ENCODE measurements at regions not wholly inside any gene's neighbourhood (a gene's known extent, or its start where the extent isn't known, plus 50 kb on each side); places are given as distances from the start of the nearest gene placed in this dataset.

GRCh38 chr13:71339736-71340135 is 527.3 kb downstream of the DACH1 start:
- no peak for DNase-seq
- Histone ChIP-seq H3K9me3 (no peaks in the 10 kb centered on the region), H3K4me3 (no peak overlapping the region), H3K36me3 (no peaks in the 10 kb centered on the region), H3K4me1 (no peaks in the 10 kb centered on the region), H3K27me3 (no peaks in the 10 kb centered on the region), H3K27ac (no peak overlapping the region)
- WGBS, 2 donors: 76 to 92% methylated on average over 1 of the region's 1 CpG
- intact Hi-C loops (cut with DNase I): no loop called here
- TF ChIP-seq EP300 (IDR thresholded peaks at IDR 0.05) (no peak), CTCF (IDR thresholded peaks at IDR 0.05) (no peak), POLR2A (IDR thresholded peaks at IDR 0.05) (no peak), POLR2AphosphoS5 (IDR thresholded peaks at IDR 0.05) (no peak)

GRCh38 chr13:71339005-71339404 is 528.0 kb downstream of the DACH1 start:
- TF ChIP-seq POLR2A (IDR thresholded peaks at IDR 0.05) (no peak), EP300 (IDR thresholded peaks at IDR 0.05) (no peak)
- no peaks in the 10 kb centered on the region for H3K9me3 ChIP-seq

GRCh38 chr13:71338070-71338469 is 528.9 kb downstream of the DACH1 start:
- no peak for DNase-seq
- Histone ChIP-seq H3K27me3 (no peaks in the 10 kb centered on the region), H3K36me3 (no peaks in the 10 kb centered on the region), H3K4me1 (no peaks in the 10 kb centered on the region), H3K9me3 (no peaks in the 10 kb centered on the region), H3K27ac (no peak overlapping the region), H3K4me3 (no peak overlapping the region)
- intact Hi-C loops (cut with DNase I): no loop called here
- WGBS, 2 donors: 81 to 87% methylated on average over 3 of the region's 3 CpGs
- TF ChIP-seq POLR2AphosphoS5 (IDR thresholded peaks at IDR 0.05) (no peak), CTCF (IDR thresholded peaks at IDR 0.05) (no peak), POLR2A (IDR thresholded peaks at IDR 0.05) (no peak), EP300 (IDR thresholded peaks at IDR 0.05) (no peak)

More at GRCh38 chr13:71339005-71339404, 528.0 kb downstream of the DACH1 start:
- Histone ChIP-seq H3K4me1 (no peaks in the 10 kb centered on the region), H3K27ac (no peak overlapping the region), H3K4me3 (no peak overlapping the region), H3K27me3 (no peaks in the 10 kb centered on the region), H3K36me3 (no peaks in the 10 kb centered on the region)
- intact Hi-C loops (cut with DNase I): no loop called here
- DNase-seq: no peak
- 83 to 87% methylated on average over 1 of the region's 1 CpG for WGBS, 2 donors

- 99 to 100% methylated on average over 1 of the region's 1 CpG for WGBS, 2 donors
- H3K4me1 ChIP-seq: no peaks in the 10 kb centered on the region
- H3K4me3 ChIP-seq: no peak overlapping the region
- intact Hi-C loops (cut with DNase I): no loop called here
- no peaks in the 10 kb centered on the region for H3K36me3 ChIP-seq
- TF ChIP-seq EP300 (IDR thresholded peaks at IDR 0.05): no peak
- TF ChIP-seq POLR2A (IDR thresholded peaks at IDR 0.05): no peak
- no peak for TF ChIP-seq POLR2AphosphoS5 (IDR thresholded peaks at IDR 0.05)
- no peak for TF ChIP-seq CTCF (IDR thresholded peaks at IDR 0.05)
- no peak for DNase-seq
- no peaks in the 10 kb centered on the region for H3K27me3 ChIP-seq
- H3K9me3 ChIP-seq: no peaks in the 10 kb centered on the region
- no peak overlapping the region for H3K27ac ChIP-seq
Observed at GRCh38 chr13:71327266-71327665, 539.7 kb downstream of the DACH1 start.

- Histone ChIP-seq H3K4me3 (no peak overlapping the region), H3K4me1 (no peaks in the 10 kb centered on the region), H3K27me3 (no peaks in the 10 kb centered on the region), H3K27ac (no peak overlapping the region), H3K36me3 (no peaks in the 10 kb centered on the region), H3K9me3 (peaks cover 0 to 2% (median 0%) of the 10 kb centered on the region in 4 donors)
- WGBS, 2 donors: 91 to 92% methylated on average over 3 of the region's 3 CpGs
- no peak for TF ChIP-seq POLR2AphosphoS5 (IDR thresholded peaks at IDR 0.05)
- intact Hi-C loops (cut with DNase I): no loop called here
- no peak for DNase-seq
Observed at GRCh38 chr13:71325556-71325955, 541.4 kb downstream of the DACH1 start.

- Histone ChIP-seq H3K4me3 (no peak overlapping the region), H3K4me1 (no peaks in the 10 kb centered on the region), H3K27ac (no peak overlapping the region), H3K36me3 (no peaks in the 10 kb centered on the region), H3K9me3 (peaks cover 0 to 4% (median 0%) of the 10 kb centered on the region in 4 donors), H3K27me3 (no peaks in the 10 kb centered on the region)
- TF ChIP-seq CTCF (IDR thresholded peaks at IDR 0.05): no peak
- no peak for TF ChIP-seq POLR2AphosphoS5 (IDR thresholded peaks at IDR 0.05)
- TF ChIP-seq EP300 (IDR thresholded peaks at IDR 0.05): no peak
- no peak for TF ChIP-seq POLR2A (IDR thresholded peaks at IDR 0.05)
- intact Hi-C loops (cut with DNase I): no loop called here
- DNase-seq: no peak
- 90 to 91% methylated on average over 5 of the region's 5 CpGs for WGBS, 2 donors
Observed at GRCh38 chr13:71323266-71323665, 543.7 kb downstream of the DACH1 start.

Measured in sigmoid colon (tissue), 6 donors.